WI38 (cell line): ENCODE measurements at regions not wholly inside any gene's neighbourhood (a gene's known extent, or its start where the extent isn't known, plus 50 kb on each side); places are given as distances from the start of the nearest gene placed in this dataset.
A peak's percentile ranks its signal among the peaks of the same experiment; 100 is the strongest.

ENCODE experiments used
- H3K4me3 ChIP-seq: 2 replicates; pipeline ENCODE4 v1.5.1; 2011; ENCODE audit warnings: low read depth, mild to moderate bottlenecking, control low read depth, low read length
- CTCF ChIP-seq: IDR thresholded peaks from 2 replicates; pipeline ENCODE4 v1.5.1; 2012; ENCODE audit warnings: low read depth, mild to moderate bottlenecking, control low read depth, low read length

GRCh38 chr16:86218479-86219170 is 291.7 kb upstream of the FOXF1 start:
- no peak overlapping the region for H3K4me3 ChIP-seq
- no peak for TF ChIP-seq CTCF

- no peak for TF ChIP-seq CTCF
- H3K4me3 ChIP-seq = no peak overlapping the region
Measured at GRCh38 chr16:86219655-86220445, 290.5 kb upstream of the FOXF1 start.

DNA sequence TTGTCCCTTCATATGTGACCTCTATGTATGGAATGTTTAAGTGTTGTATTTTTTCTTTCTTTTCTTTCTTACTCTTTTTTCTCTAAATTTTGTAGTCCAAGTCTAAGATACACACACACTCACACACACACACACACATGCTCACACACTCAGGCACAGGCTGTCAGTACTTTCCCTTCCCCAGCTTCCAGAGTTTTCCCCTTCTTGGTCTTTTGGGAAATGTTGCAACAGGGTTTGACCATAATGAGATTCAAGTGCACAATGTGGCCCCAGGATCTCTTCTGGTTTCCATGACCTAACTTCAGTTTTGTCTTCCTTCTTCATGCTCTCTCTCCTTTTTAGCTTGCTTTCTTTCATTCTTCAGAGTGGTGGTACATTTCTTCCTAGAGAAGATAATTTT is 289.8 kb upstream of the FOXF1 start:
- TF ChIP-seq CTCF = no peak

DNA sequence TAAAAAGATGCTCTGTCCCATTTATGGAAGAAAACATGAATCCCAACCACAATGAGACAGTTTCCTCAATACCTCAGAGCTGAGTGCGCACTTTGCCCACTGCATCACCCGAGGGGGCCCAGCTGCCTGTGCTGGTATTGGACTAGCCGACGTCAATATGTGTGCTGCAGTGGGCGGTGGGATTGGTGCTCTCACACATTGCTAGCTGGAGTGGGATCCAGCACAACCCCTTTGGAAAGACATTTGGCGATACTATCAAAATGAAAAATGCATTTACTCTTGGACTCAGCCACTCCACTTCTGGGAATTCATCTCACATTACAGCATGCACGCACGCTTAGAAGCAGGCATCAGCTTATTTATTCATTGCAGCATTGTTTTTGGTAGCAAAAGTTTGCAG is 289.2 kb upstream of the FOXF1 start:
- no peak for TF ChIP-seq CTCF

More for the DNA sequence above, 289.8 kb upstream of the FOXF1 start:
- H3K4me3 ChIP-seq = peak overlapping the region; percentile 64

GRCh38 chr16:86222547-86222946 is 287.8 kb upstream of the FOXF1 start:
- peak overlapping the region; percentile 64 for H3K4me3 ChIP-seq
- no peak for TF ChIP-seq CTCF

More for the DNA sequence above, 289.2 kb upstream of the FOXF1 start:
- H3K4me3 ChIP-seq = peak overlapping the region; percentile 64

DNA sequence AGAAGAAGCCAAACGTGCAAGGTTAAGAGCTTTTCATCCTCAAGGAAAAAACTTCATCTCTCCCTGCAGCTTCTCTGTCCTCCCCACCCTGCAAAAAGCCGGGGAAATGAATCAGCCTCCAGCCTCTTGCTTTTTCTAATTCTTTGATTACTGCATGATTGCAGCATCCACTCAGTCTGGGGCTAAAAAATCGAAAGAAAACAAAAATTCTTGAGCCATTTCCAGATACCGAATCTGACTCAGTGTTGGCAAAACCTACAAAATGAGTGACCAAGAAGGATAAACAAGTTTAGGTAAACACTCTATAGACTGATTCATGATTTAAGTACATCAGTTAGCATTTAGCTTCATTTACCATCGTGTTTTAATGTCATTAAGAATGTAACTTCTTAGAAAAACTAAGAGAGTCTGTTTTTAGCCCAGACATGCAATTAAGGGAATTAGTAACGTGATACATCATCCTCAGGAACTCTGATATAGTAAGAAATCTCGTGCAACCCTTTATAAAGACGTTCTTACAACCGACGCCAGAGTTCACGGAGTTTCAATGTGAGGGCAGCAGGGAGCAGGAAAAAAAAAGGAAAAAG is 287.3 kb upstream of the FOXF1 start:
- peak overlapping the region; percentile 64 for H3K4me3 ChIP-seq
- no peak for TF ChIP-seq CTCF

DNA sequence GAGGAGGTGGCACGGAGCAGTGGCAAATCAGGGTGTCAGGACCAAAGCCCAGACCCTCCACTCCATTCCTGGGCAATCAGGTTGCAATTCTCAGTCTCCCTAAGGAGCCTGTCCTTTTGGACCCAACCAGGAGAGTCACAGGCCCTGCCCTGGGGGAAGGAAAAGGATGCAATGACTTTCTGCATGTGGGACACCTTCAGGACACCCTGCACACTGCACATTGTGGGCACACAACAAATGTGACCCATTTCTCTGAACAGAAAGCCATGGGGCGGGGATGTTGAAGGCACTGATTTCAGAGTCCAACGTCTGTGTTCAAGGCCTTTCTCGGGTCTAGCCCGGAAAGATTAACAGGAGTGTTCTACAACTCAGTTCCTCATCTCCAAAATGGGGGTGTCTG is 286.2 kb upstream of the FOXF1 start:
- no peak overlapping the region for H3K4me3 ChIP-seq
- TF ChIP-seq CTCF = no peak
